ENCODE measurements at regions not wholly inside any gene's neighbourhood (a gene's known extent, or its start where the extent isn't known, plus 50 kb on each side); places are given as distances from the start of the nearest gene placed in this dataset.
A peak's percentile ranks its signal among the peaks of the same experiment; 100 is the strongest.

DNA sequence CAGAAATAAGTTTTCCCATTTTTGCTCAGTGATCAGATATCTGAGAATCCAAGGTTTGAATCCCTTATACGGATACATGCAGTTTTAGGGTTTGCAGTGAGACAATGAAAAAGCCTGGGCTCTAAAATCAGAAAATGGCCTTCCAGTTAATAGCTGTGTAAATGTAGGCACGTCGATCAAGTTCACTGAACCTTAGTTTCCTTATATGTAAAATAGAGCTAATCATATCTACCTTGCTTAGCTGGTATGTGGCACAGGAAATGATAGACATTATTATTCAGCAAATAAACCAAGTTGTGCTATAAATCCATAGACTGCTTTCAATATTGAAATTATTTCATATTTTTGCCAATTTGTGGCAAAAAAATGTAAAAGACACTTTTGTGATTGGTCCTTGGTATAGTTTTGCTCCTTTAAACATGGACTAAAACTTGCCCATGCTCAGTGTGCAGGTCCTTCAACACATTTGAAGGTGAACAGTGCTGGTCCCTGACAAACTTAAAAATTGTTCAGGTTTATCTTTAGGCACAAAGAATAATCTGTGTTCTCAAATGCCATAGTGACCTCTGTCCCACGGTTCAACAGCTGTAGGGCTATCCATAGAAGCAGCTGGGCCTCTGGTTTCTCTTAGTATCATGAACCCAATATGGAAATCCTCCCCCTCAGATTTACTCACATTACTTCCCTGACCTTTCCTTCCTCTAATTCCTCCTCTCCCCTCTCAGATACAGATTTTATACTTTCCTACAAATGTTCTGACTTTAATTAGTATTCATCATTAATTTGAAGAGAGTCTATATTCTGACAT lies 51.0 kb downstream of the CCDC54 start:
- DNase-seq (ENCODE audit: low read depth in 2 of 2) = no peak

DNA sequence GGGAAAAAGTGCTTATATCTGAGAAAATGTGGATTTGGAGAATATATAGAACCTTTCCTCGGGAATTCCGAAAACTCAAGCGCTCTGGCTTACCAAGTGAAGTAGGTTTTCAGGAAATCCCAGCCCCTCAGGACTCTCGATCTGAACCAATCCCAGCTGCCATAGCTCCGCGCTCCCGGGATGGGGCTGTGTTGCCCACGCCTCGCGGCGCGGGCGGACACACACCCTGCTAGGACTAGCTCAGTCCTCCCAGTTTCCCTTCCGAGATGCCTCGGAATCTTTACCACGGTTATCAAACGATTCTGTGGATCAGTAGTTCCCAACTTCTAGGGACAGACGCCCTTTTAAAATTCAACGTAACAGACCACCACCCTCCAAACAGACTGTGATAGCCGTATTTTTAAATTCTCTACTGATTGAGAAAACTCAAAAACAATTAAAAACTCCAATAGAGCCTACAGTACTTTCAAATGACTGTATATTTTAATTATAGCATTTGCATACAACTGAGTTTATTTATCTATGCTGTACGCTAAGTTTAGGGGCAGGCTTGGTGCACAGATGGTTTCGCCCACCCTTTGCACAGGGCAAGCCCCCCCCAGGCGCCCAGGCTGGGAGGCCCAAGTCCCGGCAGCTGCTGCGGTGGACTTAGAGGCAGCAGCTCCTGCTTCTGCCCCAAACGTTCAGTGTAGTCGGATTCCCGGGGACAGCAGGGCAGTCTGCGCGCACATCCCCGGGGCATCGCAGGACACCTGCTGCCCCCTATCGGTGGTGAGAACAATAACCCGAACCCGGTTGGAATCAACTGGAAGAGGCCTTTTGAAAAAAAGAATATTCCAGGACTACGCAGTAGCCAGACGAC lies 52.3 kb downstream of the CCDC54 start:
- DNase-seq (ENCODE audit: low read depth in 2 of 2) = peak in 1 of 2 donors; percentile 39

GRCh38 chr3:107430214-107430995 lies 53.2 kb downstream of the CCDC54 start:
- DNase-seq (ENCODE audit: low read depth in 2 of 2) = no peak

DNA sequence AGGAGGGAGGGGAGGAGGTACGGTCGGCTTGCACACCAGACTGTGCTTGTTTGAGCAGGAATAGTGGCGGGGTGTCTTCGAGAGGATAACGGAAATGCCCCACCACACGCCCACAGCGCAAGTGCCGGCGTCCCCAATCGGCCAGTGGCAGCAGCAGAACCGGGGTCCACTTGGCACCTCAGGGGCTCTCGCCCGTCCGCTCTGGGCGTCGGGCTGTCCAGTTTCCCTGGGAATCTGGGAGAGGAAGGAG lies 53.7 kb downstream of the CCDC54 start:
- peak in 1 of 2 donors; percentile 25 for DNase-seq (ENCODE audit: low read depth in 2 of 2)

DNA sequence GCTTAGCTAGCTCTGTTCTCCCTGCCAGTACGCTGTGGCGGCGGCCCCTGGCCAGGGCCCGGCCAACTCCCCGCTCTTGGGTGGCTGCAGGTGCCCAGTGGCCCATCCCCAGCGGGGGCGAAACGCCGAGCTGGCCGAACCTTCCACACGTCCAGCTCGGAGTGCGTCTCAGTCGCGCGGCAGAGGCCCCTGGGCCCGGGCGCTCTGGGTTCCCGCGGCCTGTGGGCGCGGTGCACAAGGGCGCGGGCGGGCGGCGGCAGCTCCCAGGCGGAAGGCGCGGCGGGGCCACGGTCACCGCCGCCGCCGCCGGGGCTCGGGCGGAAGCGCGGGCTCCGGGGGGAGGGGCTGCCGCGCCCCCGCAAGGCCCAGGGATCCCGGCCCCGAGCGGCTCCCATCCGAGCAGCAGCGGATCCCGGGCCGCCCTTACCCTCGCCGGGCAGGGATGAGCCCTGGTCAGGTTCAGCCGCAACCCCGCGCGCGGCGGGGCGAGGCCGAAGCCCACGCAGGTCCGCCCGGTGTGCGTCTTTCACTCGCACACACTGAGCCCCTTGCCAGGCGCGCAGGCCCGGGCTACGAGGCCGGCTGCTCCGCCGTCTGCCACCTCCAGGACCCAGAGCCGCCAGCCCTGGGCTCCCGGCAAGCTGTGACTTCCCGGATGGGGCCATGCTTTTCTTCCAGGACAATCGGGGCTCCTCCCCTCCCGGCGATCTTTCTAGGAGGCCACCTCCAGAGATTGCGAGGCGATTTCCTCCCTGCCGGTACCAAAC lies 54.2 kb downstream of the CCDC54 start:
- DNase-seq (ENCODE audit: low read depth in 2 of 2) = peak in 1 of 2 donors; percentile 26

- DNase-seq (ENCODE audit: low read depth in 2 of 2) = no peak
These were observed 54.8 kb downstream of the CCDC54 start for GRCh38 chr3:107432013-107432515.

DNA sequence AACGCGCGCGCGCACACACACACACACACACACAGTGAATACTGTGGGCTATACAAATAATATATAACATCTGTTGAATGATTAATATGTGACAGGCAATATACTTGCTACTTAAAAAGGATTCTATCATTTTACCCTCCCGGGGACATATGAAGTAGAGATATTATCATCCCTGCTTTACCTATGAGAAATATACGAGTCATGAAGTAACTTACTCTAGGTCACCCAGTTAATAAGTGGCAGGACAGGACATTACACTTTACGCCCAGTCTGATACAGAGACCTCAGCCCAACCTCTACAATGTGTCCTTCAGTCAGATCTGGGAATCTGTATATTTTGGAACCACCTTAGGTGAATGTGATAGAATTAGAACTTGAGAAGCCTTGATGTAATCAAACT lies 55.4 kb downstream of the CCDC54 start:
- no peak for DNase-seq (ENCODE audit: low read depth in 2 of 2)

DNA sequence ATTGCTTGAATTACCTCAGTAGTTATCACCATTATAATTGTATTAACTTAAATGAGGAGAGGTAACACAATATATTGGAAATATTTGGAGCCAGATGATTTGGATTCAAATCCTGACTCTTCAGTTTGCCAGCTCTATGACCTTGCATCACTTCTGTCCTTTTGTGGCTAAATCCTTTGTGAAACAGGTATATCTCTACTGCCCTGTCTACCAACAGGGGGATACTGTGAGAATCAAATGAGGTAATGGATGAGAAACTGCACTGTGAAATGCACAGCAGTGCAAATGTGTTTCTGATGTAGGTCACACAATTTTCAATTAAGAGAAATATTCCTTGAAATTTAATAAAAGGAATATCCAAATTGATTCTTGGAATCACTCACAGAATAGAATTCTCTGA lies 58.8 kb downstream of the CCDC54 start:
- no peak for DNase-seq (ENCODE audit: low read depth in 2 of 2)

DNA sequence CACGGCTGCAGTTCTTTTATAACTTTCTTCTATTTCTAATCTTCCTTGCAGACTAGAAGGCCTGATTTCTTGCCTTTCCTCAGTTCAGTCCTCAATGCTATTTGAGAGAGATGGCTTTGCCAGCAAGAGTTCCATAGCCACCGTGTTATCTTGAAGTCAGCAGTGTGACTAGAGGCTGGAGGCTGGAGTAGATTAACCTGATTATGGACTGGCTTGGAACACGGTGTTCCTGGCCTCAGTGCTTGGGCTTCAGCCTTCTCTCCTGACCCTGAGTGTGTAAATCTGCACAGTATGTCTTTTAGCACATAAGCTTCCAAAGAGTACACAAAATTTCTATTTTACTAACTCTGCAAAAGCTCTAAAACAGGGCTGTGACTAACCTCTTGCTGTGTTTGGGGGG lies 61.4 kb downstream of the CCDC54 start:
- DNase-seq (ENCODE audit: low read depth in 2 of 2) = no peak

- DNase-seq (ENCODE audit: low read depth in 2 of 2) = no peak
These were observed 64.4 kb downstream of the CCDC54 start for GRCh38 chr3:107441617-107442016.

DNA sequence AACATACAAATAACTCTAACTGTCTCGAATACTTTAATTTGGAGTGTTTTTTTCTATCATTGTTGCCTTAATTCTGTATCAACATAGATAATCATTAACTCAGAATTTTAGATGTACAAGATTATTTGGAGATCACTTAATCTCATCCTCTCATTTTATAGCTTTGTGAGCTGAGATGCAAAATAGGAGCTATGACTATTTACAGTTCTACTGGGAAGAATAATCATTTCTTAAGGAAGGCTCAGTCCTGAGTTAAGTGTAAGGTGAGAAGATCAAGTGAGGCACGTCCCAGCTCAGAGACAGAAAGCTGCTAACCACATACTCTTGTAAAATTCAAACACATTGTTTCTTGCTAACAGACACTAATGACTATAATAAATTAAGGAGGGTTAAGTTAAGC lies 66.2 kb downstream of the CCDC54 start:
- DNase-seq (ENCODE audit: low read depth in 2 of 2) = no peak

- DNase-seq (ENCODE audit: low read depth in 2 of 2) = no peak
These were observed 69.5 kb downstream of the CCDC54 start for GRCh38 chr3:107446706-107447105.

- DNase-seq (ENCODE audit: low read depth in 2 of 2) = peak in 1 of 2 donors; percentile 20
These were observed 72.4 kb upstream of the BBX start for GRCh38 chr3:107450254-107450893.

- no peak for DNase-seq (ENCODE audit: low read depth in 2 of 2)
These were observed 70.3 kb upstream of the BBX start for GRCh38 chr3:107452436-107452835.

DNA sequence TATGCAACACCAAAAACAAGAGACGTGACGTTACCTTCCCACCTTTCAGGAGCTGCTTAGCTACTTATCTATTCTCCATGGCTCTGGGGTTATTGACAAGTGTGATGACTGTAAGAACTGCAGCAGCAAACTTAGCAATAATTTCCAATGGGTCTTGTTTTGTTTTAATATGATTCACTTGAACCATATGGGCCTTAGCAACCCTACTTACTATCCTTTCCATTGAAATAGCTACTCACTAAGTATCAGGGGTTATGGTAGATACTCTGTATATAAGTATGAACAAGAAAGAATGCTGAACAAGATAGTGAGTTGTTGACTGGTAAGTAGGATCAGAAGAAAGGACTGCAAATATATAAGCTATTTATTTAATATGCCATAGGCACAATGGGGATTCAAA lies 69.3 kb upstream of the BBX start:
- no peak for DNase-seq (ENCODE audit: low read depth in 2 of 2)

DNA sequence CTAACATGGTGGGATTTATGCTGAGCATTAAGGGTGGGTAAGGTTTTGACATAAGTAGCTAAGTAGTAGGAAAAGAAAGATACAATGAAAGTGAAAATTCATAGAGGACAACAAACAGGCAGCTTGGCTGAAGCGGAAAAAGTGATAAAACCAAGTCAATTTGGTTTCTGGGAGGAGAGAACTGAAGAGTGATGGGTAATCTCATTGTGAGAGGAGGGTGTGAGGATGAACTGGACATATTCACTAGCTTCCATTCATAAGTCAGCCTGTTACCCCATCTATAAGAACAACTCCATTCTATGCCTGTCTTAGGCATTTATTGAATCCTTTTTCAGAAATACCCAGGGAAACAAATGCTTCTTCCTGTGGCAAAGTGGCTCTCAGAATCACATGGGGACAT lies 67.1 kb upstream of the BBX start:
- no peak for DNase-seq (ENCODE audit: low read depth in 2 of 2)

- no peak for DNase-seq (ENCODE audit: low read depth in 2 of 2)
These were observed 66.3 kb upstream of the BBX start for GRCh38 chr3:107456501-107456900.

DNA sequence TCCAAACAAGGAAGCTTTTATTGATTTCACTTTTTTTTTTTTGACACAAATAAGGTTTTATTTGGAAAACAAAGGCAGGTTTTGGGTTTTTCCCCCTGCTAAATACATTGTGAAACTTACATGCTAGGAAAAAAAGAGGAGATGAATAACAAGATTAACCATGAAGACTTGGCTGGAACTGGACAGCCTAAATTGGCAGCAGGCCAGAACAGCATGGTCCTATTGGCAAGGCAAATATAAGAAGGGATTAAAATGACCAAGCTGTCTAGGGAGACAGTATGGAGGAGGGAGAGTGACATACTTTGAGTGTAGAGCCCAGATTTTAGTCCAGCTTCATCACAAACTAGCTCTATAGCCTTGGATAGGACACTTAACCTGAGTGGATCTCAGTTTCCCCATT lies 63.9 kb upstream of the BBX start:
- no peak for DNase-seq (ENCODE audit: low read depth in 2 of 2)

GRCh38 chr3:107461721-107462120 lies 61.0 kb upstream of the BBX start:
- DNase-seq (ENCODE audit: low read depth in 2 of 2) = no peak

DNA sequence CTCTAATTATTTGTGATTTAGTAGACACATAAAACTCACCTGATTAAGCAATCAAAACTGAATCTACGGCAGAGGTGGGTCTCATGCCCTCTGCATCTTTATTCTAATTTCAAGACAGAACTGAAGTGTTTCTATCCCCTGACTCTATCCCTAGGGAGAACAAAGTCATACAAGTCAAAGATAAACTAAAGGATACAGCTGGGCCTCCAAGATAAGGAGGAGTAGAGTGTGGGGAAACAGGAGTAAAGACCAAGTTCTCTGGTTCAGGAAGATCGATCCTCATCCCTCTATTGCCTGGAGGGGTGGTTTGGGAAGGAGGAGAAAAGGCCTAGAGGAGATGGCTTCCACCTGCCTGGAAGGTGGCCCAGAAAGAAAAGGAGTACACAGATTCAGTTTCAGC lies 58.7 kb upstream of the BBX start:
- DNase-seq (ENCODE audit: low read depth in 2 of 2) = no peak

GRCh38 chr3:107465064-107465631 lies 57.6 kb upstream of the BBX start:
- no peak for DNase-seq (ENCODE audit: low read depth in 2 of 2)
